LoVo (cell line): ENCODE measurements at regions not wholly inside any gene's neighbourhood (a gene's known extent, or its start where the extent isn't known, plus 50 kb on each side); places are given as distances from the start of the nearest gene placed in this dataset.

Experiments
- DNase-seq: peaks from one replicate; pipeline ENCODE4 v3.0.0-alpha.2; 2016; ENCODE audit warnings: low spot score

- no peak for DNase-seq
Measured at GRCh38 chr1:177334903-177335302, 164.1 kb downstream of the BRINP2 start.

- DNase-seq, result no peak
Measured at GRCh38 chr1:177333936-177334595, 163.3 kb downstream of the BRINP2 start.
